ENCODE measurements at regions not wholly inside any gene's neighbourhood (a gene's known extent, or its start where the extent isn't known, plus 50 kb on each side); places are given as distances from the start of the nearest gene placed in this dataset.

DNA sequence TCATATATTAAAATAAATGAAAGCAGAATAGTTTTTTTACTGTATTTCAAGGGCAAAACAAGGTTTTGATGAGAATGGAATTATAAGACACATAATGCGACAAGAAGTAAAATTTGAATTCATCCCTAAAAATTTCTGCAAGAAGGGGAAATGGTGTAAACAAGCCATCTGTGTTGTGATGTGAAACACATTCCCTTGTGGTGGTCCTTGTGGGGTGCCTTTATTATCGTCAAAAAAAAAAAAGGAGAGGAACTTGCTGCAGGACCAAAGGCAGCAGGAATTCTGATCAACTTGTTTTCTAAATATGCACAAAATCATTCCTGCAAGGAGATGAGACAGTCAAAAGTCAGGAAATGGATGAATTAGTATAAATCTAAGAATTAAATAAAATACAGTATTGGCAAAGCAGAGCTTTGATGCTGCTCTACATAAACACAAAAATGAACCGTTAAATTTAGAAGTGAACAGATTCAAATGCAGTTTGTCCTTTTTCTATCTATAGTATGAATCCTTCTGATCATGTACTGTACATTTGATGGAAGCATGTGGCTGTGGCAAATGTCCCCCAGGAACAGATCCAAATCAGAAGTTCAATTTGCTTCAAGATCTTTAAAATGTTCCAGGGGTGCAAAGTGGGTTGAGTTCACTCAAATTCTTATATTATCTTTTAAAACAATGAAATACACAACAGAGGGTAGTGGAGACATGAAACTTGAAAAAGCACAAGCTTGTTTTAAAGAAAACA is 818.8 kb downstream of the PLCL1 start:
- Histone ChIP-seq H3K36me3 (replicated peaks; ENCODE audit: insufficient read depth, low read length) (no peaks in the 10 kb centered on the region), H3F3A (ENCODE audit: insufficient read depth, low read length) (no peaks in the 10 kb centered on the region), H3K4me2 (ENCODE audit: low read depth, low read length) (no peak overlapping the region), H3K4me1 (ENCODE audit: low read length) (no peaks in the 10 kb centered on the region), H3K9ac (ENCODE audit: low read length) (no peak overlapping the region), H3K4me3 (ENCODE audit: low read length) (no peak overlapping the region), H2AFZ (ENCODE audit: low read length) (no peak overlapping the region), H3K79me2 (ENCODE audit: low read length) (no peaks in the 10 kb centered on the region), H3K9me2 (replicated peaks; ENCODE audit: insufficient read depth, low read length) (no peaks in the 10 kb centered on the region), H4K20me1 (ENCODE audit: insufficient read depth, low read length) (no peaks in the 10 kb centered on the region), H3K9me3 (replicated peaks; ENCODE audit: insufficient read depth, low read length) (no peaks in the 10 kb centered on the region), H3K27ac (ENCODE audit: low read length) (no peak overlapping the region), H3K27me3 (replicated peaks; ENCODE audit: insufficient read depth, low read length) (no peaks in the 10 kb centered on the region)
- TF ChIP-seq EZH2phosphoT487 (IDR thresholded peaks at IDR 0.05; ENCODE audit: low read length), result no peak
- TF ChIP-seq, protein P1, sequence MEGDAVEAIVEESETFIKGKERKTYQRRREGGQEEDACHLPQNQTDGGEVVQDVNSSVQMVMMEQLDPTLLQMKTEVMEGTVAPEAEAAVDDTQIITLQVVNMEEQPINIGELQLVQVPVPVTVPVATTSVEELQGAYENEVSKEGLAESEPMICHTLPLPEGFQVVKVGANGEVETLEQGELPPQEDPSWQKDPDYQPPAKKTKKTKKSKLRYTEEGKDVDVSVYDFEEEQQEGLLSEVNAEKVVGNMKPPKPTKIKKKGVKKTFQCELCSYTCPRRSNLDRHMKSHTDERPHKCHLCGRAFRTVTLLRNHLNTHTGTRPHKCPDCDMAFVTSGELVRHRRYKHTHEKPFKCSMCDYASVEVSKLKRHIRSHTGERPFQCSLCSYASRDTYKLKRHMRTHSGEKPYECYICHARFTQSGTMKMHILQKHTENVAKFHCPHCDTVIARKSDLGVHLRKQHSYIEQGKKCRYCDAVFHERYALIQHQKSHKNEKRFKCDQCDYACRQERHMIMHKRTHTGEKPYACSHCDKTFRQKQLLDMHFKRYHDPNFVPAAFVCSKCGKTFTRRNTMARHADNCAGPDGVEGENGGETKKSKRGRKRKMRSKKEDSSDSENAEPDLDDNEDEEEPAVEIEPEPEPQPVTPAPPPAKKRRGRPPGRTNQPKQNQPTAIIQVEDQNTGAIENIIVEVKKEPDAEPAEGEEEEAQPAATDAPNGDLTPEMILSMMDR (IDR thresholded peaks at IDR 0.05; ENCODE audit: low read length), result no peak
- TF ChIP-seq EZH2 (optimal IDR thresholded peaks at IDR 0.05; ENCODE audit: low read depth, low read length), result no peak
- DNase-seq, result no peak

DNA sequence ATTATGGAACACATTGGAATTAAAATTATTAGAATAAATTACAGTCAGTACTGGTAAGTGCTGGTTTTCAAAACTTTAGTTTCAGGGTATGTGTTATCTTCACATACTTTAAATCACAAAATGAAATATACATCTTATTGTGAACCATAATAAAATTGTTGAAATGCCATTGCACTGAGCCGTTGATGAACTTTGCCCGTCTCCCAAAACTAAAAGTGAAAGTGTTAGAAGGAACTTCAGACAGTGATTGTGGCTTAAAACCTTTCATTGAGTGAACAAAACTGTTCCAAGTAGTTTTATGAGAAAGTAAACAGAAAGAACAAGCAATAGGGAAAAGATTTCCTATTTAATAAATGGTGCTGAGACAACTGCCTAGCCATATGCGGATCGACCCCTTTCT is 811.6 kb downstream of the PLCL1 start:
- H3K27me3 ChIP-seq (replicated peaks; ENCODE audit: insufficient read depth, low read length), result no peaks in the 10 kb centered on the region
- H2AFZ ChIP-seq (ENCODE audit: low read length), result no peak overlapping the region
- TF ChIP-seq EZH2phosphoT487 (IDR thresholded peaks at IDR 0.05; ENCODE audit: low read length) (no peak), EZH2 (optimal IDR thresholded peaks at IDR 0.05; ENCODE audit: low read depth, low read length) (no peak)
- TF ChIP-seq, protein P1 (IDR thresholded peaks at IDR 0.05; ENCODE audit: low read length), result no peak
- H3K27ac ChIP-seq (ENCODE audit: low read length), result no peak overlapping the region
- H3K4me1 ChIP-seq (ENCODE audit: low read length), result no peaks in the 10 kb centered on the region
- H3K36me3 ChIP-seq (replicated peaks; ENCODE audit: insufficient read depth, low read length), result no peaks in the 10 kb centered on the region
- no peaks in the 10 kb centered on the region for H3K9me2 ChIP-seq (replicated peaks; ENCODE audit: insufficient read depth, low read length)
- no peak overlapping the region for H3K4me3 ChIP-seq (ENCODE audit: low read length)
- H3K9ac ChIP-seq (ENCODE audit: low read length), result no peak overlapping the region
- H4K20me1 ChIP-seq (ENCODE audit: insufficient read depth, low read length), result no peaks in the 10 kb centered on the region
- no peak for DNase-seq
- no peaks in the 10 kb centered on the region for H3F3A ChIP-seq (ENCODE audit: insufficient read depth, low read length)
- no peaks in the 10 kb centered on the region for H3K9me3 ChIP-seq (replicated peaks; ENCODE audit: insufficient read depth, low read length)
- no peaks in the 10 kb centered on the region for H3K79me2 ChIP-seq (ENCODE audit: low read length)
- no peak overlapping the region for H3K4me2 ChIP-seq (ENCODE audit: low read depth, low read length)

DNA sequence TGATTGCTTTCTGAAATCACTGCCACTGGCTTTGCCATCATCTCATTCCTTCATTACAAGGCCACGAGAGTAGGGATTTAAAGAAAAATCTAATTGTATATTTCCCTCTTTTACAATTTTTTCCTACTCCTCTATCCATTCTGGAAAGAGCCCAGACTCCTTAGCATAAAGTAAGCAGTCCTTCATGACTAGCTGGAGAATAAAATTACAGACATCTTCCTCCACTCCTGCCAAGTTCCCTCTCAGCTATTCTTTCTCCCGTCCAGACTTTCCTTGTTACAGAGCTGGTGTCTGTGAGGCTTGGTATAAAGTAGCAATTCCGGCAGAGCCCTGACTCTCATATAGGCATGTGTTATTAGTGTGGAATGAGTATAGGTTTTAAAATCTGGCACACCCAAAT is 806.8 kb downstream of the PLCL1 start:
- Histone ChIP-seq H2AFZ (ENCODE audit: low read length) (no peak overlapping the region), H3K4me3 (ENCODE audit: low read length) (no peak overlapping the region), H3K27me3 (replicated peaks; ENCODE audit: insufficient read depth, low read length) (no peaks in the 10 kb centered on the region), H3K36me3 (replicated peaks; ENCODE audit: insufficient read depth, low read length) (no peaks in the 10 kb centered on the region), H3K9ac (ENCODE audit: low read length) (no peak overlapping the region), H3K4me2 (ENCODE audit: low read depth, low read length) (no peak overlapping the region), H3K9me3 (replicated peaks; ENCODE audit: insufficient read depth, low read length) (no peaks in the 10 kb centered on the region), H3F3A (ENCODE audit: insufficient read depth, low read length) (no peaks in the 10 kb centered on the region), H3K27ac (ENCODE audit: low read length) (no peak overlapping the region), H3K79me2 (ENCODE audit: low read length) (no peaks in the 10 kb centered on the region), H3K9me2 (replicated peaks; ENCODE audit: insufficient read depth, low read length) (no peaks in the 10 kb centered on the region), H3K4me1 (ENCODE audit: low read length) (no peaks in the 10 kb centered on the region), H4K20me1 (ENCODE audit: insufficient read depth, low read length) (no peaks in the 10 kb centered on the region)
- no peak for DNase-seq
- TF ChIP-seq EZH2 (optimal IDR thresholded peaks at IDR 0.05; ENCODE audit: low read depth, low read length) (no peak), EZH2phosphoT487 (IDR thresholded peaks at IDR 0.05; ENCODE audit: low read length) (no peak)
- TF ChIP-seq, protein P1 (IDR thresholded peaks at IDR 0.05; ENCODE audit: low read length), result no peak
